Type B pancreatic cell (in vitro differentiated cells): ENCODE measurements at regions not wholly inside any gene's neighbourhood (a gene's known extent, or its start where the extent isn't known, plus 50 kb on each side); places are given as distances from the start of the nearest gene placed in this dataset.

ENCODE experiments used
- DNase-seq: peaks from one replicate; pipeline ENCODE4 v3.0.0; 2021; ENCODE audit warnings: mixed read lengths; ENCODE audit not compliant: unreplicated experiment; ENCODE audit errors: extremely low spot score
- H3K27ac Mint-ChIP-seq: 2 replicates; pipeline ENCODE4 v1.8.0; 2021; ENCODE audit warnings: mild to moderate bottlenecking, mixed read lengths
- H3K27me3 Mint-ChIP-seq: 2 replicates; pipeline ENCODE4 v1.8.0; 2021; ENCODE audit warnings: mixed read lengths
- H3K36me3 Mint-ChIP-seq: 2 replicates; pipeline ENCODE4 v1.8.0; 2021; ENCODE audit warnings: mixed read lengths
- H3K4me1 Mint-ChIP-seq: one replicate; pipeline ENCODE4 v1.8.0; 2021; ENCODE audit warnings: mixed read lengths; ENCODE audit not compliant: unreplicated experiment
- H3K4me3 Mint-ChIP-seq: 2 replicates; pipeline ENCODE4 v1.8.0; 2021; ENCODE audit warnings: mild to moderate bottlenecking, mixed read lengths
- H3K9me3 Mint-ChIP-seq: 2 replicates; pipeline ENCODE4 v1.8.0; 2021; ENCODE audit warnings: mixed read lengths
- TF ChIP-seq, protein P1 (sequence below): fragments of 200-600 bp; sonication (generic); conservative IDR thresholded peaks from 2 replicates; pipeline ENCODE4 v1.5.0; 2021; ENCODE audit warnings: antibody characterized with exemption, mild to moderate bottlenecking

DNA sequence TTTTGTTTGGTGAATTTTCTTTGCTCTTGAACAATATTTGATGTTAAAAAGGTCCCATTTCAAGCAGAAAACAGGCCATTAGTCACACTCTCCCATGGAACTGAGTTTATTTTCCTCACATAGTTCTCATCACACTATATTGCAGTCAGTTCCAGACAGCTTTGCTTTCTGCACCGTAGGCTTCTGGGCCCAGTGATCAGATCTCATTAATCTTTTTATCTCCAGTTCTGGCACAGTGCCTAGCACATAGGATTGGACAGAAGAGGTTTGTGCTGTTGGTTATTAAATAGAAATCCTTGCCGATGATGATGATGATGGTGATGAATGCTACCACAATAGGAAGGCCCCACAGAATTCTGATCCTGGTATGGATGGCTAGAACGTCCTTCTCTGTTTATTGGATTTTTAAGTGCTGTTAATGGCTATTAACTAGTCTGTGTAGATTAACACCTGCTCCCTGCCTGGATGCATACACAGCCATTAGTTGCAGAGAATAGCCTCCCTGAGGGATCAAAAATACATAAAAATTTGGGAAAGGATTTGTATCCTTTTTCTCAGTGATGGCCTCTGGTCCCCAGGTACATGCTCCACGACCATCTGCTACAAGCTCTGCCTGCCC, 52.0 kb upstream of the NTRK2 start:
- no peaks in the 10 kb centered on the region for H3K9me3 Mint-ChIP-seq
- H3K27me3 Mint-ChIP-seq: peaks cover 11% of the 10 kb centered on the region
- no peak overlapping the region for H3K27ac Mint-ChIP-seq
- no peak overlapping the region for H3K4me3 Mint-ChIP-seq
- no peak for DNase-seq
- H3K4me1 Mint-ChIP-seq: peaks cover 16% of the 10 kb centered on the region
- no peaks in the 10 kb centered on the region for H3K36me3 Mint-ChIP-seq
- TF ChIP-seq, protein P1, sequence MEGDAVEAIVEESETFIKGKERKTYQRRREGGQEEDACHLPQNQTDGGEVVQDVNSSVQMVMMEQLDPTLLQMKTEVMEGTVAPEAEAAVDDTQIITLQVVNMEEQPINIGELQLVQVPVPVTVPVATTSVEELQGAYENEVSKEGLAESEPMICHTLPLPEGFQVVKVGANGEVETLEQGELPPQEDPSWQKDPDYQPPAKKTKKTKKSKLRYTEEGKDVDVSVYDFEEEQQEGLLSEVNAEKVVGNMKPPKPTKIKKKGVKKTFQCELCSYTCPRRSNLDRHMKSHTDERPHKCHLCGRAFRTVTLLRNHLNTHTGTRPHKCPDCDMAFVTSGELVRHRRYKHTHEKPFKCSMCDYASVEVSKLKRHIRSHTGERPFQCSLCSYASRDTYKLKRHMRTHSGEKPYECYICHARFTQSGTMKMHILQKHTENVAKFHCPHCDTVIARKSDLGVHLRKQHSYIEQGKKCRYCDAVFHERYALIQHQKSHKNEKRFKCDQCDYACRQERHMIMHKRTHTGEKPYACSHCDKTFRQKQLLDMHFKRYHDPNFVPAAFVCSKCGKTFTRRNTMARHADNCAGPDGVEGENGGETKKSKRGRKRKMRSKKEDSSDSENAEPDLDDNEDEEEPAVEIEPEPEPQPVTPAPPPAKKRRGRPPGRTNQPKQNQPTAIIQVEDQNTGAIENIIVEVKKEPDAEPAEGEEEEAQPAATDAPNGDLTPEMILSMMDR: no peak
